ENCODE measurements at regions not wholly inside any gene's neighbourhood (a gene's known extent, or its start where the extent isn't known, plus 50 kb on each side); places are given as distances from the start of the nearest gene placed in this dataset.

DNA sequence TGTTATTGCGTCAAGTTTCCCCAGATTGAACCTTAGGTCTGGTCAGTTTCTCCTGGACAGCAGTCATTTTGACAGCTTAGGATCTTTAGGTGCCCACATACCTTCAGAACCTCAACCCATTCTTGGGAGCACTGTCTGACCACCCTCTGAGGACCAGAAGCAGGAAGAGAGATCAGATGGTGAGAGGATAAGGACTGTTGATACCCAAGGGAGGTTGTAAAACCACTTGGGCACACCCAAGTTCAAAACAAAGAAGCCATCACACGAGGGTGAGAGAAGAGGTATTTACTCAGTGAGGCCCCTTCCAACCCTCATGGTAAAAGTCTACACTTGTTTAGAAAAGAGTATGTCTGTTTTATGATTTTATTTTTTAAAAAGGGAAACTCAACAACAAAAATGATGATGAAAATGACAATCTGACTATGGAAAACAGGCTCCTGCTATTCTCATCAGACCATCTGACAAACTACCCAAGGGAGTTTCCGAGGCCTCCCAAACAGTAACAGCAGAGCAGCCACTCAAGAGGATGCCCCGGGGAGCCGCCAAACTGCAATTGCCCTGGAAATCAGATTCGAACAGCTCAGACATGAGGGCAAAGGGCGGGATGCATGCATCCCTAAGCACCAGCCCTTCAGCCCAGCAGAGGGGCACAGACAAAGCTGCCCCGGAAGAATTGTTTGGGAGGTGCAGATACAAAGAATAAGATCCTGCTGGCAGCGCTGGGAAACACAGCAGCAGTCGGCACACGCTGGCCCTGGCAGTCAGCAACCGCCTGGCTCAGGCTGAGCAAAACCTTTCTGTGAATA is 162.6 kb upstream of the PLEKHG7 start:
- Histone ChIP-seq H3K27me3 (replicated peaks; ENCODE audit: control insufficient read depth, insufficient read depth, low read length) (no peaks in the 10 kb centered on the region), H3K4me3 (ENCODE audit: low read depth, low read length) (no peak overlapping the region), H3K36me3 (ENCODE audit: control insufficient read depth, insufficient read depth, low read length) (no peaks in the 10 kb centered on the region), H3K9me3 (no peaks in the 10 kb centered on the region), H3K4me1 (0 out of 2 replicates have a peak, but pooled peaks cover 13% of the 10 kb centered on the region)
- BruUV-seq (replicated peaks) = no TSS peak
- TF ChIP-seq, protein P1, sequence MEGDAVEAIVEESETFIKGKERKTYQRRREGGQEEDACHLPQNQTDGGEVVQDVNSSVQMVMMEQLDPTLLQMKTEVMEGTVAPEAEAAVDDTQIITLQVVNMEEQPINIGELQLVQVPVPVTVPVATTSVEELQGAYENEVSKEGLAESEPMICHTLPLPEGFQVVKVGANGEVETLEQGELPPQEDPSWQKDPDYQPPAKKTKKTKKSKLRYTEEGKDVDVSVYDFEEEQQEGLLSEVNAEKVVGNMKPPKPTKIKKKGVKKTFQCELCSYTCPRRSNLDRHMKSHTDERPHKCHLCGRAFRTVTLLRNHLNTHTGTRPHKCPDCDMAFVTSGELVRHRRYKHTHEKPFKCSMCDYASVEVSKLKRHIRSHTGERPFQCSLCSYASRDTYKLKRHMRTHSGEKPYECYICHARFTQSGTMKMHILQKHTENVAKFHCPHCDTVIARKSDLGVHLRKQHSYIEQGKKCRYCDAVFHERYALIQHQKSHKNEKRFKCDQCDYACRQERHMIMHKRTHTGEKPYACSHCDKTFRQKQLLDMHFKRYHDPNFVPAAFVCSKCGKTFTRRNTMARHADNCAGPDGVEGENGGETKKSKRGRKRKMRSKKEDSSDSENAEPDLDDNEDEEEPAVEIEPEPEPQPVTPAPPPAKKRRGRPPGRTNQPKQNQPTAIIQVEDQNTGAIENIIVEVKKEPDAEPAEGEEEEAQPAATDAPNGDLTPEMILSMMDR (IDR thresholded peaks at IDR 0.05; ENCODE audit: insufficient read depth in 1 of 2, low read depth in 1 of 2, low read length in 1 of 2, severe bottlenecking in 1 of 2, unreplicated experiment in 1 of 2) = no peak
- intact Hi-C loops (cut with micrococcal nuclease; ENCODE audit: unreplicated experiment) = no loop called here
- Mint-ChIP-seq H3K36me3 (ENCODE audit: insufficient read depth, unreplicated experiment) (no peaks in the 10 kb centered on the region), H3K9me3 (ENCODE audit: unreplicated experiment) (no peaks in the 10 kb centered on the region), H3K4me1 (ENCODE audit: low read depth, unreplicated experiment) (peaks cover 13% of the 10 kb centered on the region), H3K27ac (ENCODE audit: unreplicated experiment) (no peak overlapping the region), H3K27me3 (ENCODE audit: insufficient read depth, unreplicated experiment) (no peaks in the 10 kb centered on the region), H3K4me3 (ENCODE audit: unreplicated experiment) (no peak overlapping the region)
- DNase-seq = no peak
- POLR2A ChIA-PET = no interaction called here
- CTCF ChIA-PET = no interaction called here

DNA sequence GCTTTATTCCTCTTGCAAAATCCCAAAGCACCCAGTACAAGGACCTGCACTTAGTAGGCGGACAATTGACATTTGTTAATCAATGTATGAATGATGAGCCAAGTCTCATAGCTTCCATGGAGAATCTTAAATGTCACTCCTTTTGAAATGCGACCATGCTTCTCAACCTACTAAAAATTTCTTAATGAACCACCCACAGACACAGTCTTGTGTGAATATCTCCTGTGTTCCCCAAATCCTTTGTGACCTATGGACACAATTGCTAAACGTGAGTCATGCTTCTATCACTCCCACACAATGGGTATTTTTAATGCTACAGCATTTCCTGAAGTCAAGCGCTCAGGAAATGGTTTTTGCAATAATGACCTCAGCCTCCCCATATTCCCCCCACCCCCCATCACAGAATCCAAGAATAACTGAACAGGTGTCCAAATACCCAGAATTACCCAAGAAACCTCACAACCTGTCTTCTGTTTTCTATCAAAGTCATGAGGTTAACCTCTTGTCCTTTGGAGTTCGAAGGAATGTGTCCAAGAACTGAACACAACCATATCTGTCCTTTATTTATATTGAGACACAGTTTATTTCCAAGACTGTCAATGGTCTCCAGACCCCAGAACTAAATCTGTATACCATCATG is 163.6 kb upstream of the PLEKHG7 start:
- no TSS peak for BruUV-seq (replicated peaks)
- DNase-seq = no peak
- Histone ChIP-seq H3K36me3 (ENCODE audit: control insufficient read depth, insufficient read depth, low read length) (no peaks in the 10 kb centered on the region), H3K4me3 (ENCODE audit: low read depth, low read length) (no peak overlapping the region), H3K9me3 (no peaks in the 10 kb centered on the region), H3K27me3 (replicated peaks; ENCODE audit: control insufficient read depth, insufficient read depth, low read length) (no peaks in the 10 kb centered on the region), H3K4me1 (0 out of 2 replicates have a peak, but pooled peaks cover 10% of the 10 kb centered on the region)
- CTCF ChIA-PET = no interaction called here
- Mint-ChIP-seq H3K9me3 (ENCODE audit: unreplicated experiment) (no peaks in the 10 kb centered on the region), H3K36me3 (ENCODE audit: insufficient read depth, unreplicated experiment) (no peaks in the 10 kb centered on the region), H3K4me1 (ENCODE audit: low read depth, unreplicated experiment) (peaks cover 8% of the 10 kb centered on the region), H3K27ac (ENCODE audit: unreplicated experiment) (no peak overlapping the region), H3K4me3 (ENCODE audit: unreplicated experiment) (no peak overlapping the region), H3K27me3 (ENCODE audit: insufficient read depth, unreplicated experiment) (no peaks in the 10 kb centered on the region)
- POLR2A ChIA-PET = no interaction called here
- intact Hi-C loops (cut with micrococcal nuclease; ENCODE audit: unreplicated experiment) = no loop called here
- TF ChIP-seq, protein P1 (IDR thresholded peaks at IDR 0.05; ENCODE audit: insufficient read depth in 1 of 2, low read depth in 1 of 2, low read length in 1 of 2, severe bottlenecking in 1 of 2, unreplicated experiment in 1 of 2) = no peak

DNA sequence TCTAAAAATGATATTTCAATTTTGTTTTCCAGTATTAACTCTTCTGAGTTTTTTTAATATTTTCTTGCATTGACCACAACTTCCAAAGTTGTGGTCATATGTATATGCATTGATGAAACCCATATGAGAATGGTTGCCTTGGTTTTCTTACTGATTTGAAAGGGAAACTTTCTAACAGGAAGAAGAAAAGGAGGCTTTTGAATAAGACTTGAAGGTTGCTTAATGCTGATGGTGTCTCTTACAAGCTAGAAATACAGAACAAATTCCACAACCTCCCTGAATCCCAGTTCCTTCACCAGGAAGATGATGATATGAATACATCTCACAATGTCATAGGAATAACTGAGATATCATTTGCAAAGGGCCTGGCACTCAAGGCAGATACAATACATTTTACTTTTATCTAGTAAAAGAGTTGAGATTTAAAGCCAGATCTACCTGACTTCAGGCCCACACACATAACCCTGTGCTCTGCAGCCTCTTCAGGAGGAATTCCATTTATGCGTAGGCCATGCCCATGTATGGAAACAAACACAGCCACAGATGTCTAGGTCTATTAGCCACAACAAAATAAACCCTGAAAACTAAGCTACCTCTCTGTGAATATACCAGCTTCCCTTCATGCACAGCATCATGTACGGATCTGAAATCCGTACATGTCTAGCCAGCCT is 165.4 kb upstream of the PLEKHG7 start:
- Histone ChIP-seq H3K4me3 (ENCODE audit: low read depth, low read length) (no peak overlapping the region), H3K9me3 (no peaks in the 10 kb centered on the region), H3K27me3 (replicated peaks; ENCODE audit: control insufficient read depth, insufficient read depth, low read length) (no peaks in the 10 kb centered on the region), H3K36me3 (ENCODE audit: control insufficient read depth, insufficient read depth, low read length) (no peaks in the 10 kb centered on the region), H3K4me1 (no peaks in the 10 kb centered on the region)
- H3K4me1 Mint-ChIP-seq (ENCODE audit: low read depth, unreplicated experiment) = no peaks in the 10 kb centered on the region
- DNase-seq = no peak
- no TSS peak for BruUV-seq (replicated peaks)
- no peak overlapping the region for H3K27ac Mint-ChIP-seq (ENCODE audit: unreplicated experiment)
- ChIA-PET CTCF (no interaction called here), POLR2A (no interaction called here)
- no peaks in the 10 kb centered on the region for H3K36me3 Mint-ChIP-seq (ENCODE audit: insufficient read depth, unreplicated experiment)
- TF ChIP-seq, protein P1 (IDR thresholded peaks at IDR 0.05; ENCODE audit: insufficient read depth in 1 of 2, low read depth in 1 of 2, low read length in 1 of 2, severe bottlenecking in 1 of 2, unreplicated experiment in 1 of 2) = no peak
- no peaks in the 10 kb centered on the region for H3K9me3 Mint-ChIP-seq (ENCODE audit: unreplicated experiment)
- intact Hi-C loops (cut with micrococcal nuclease; ENCODE audit: unreplicated experiment) = no loop called here
- no peaks in the 10 kb centered on the region for H3K27me3 Mint-ChIP-seq (ENCODE audit: insufficient read depth, unreplicated experiment)
- no peak overlapping the region for H3K4me3 Mint-ChIP-seq (ENCODE audit: unreplicated experiment)

Measured in Caco-2 (cell line).